ENCODE measurements at regions not wholly inside any gene's neighbourhood (a gene's known extent, or its start where the extent isn't known, plus 50 kb on each side); places are given as distances from the start of the nearest gene placed in this dataset.
A peak's percentile ranks its signal among the peaks of the same experiment; 100 is the strongest.
"Not testable (repeated sequence)": the region's sequence is repeated elsewhere in the genome, so short reads cannot be mapped to it uniquely, and the experiment has no call there.

GRCh38 chr10:125231813-125232475 is 71.6 kb upstream of the CTBP2 start:
- no peak for DNase-seq

GRCh38 chr10:125231116-125231812 is 70.9 kb upstream of the CTBP2 start:
- DNase-seq, result no peak

- DNase-seq, result no peak
Measured at GRCh38 chr10:125230251-125230650, 69.9 kb upstream of the CTBP2 start.

GRCh38 chr10:125228245-125228940 is 68.0 kb upstream of the CTBP2 start:
- DNase-seq, result not testable (repeated sequence)

GRCh38 chr10:125227546-125227945 is 67.2 kb upstream of the CTBP2 start:
- no peak for DNase-seq

- no peak for DNase-seq
Measured at GRCh38 chr10:125226823-125227222, 66.5 kb upstream of the CTBP2 start.

- no peak for DNase-seq
Measured at GRCh38 chr10:125226005-125226404, 65.6 kb upstream of the CTBP2 start.

- no peak for DNase-seq
Measured at GRCh38 chr10:125225051-125225450, 64.7 kb upstream of the CTBP2 start.

GRCh38 chr10:125222515-125223308 is 62.3 kb upstream of the CTBP2 start:
- DNase-seq, result no peak

GRCh38 chr10:125221716-125222115 is 61.4 kb upstream of the CTBP2 start:
- no peak for DNase-seq

GRCh38 chr10:125219776-125220175 is 59.4 kb upstream of the CTBP2 start:
- DNase-seq, result no peak

- DNase-seq, result no peak
Measured at GRCh38 chr10:125218967-125219366, 58.6 kb upstream of the CTBP2 start.

- no peak for DNase-seq
Measured at GRCh38 chr10:125217990-125218675, 57.8 kb upstream of the CTBP2 start.

- DNase-seq, result peak; percentile 13
Measured at GRCh38 chr10:125216861-125217260, 56.5 kb upstream of the CTBP2 start.

GRCh38 chr10:125216309-125216708 is 55.9 kb upstream of the CTBP2 start:
- DNase-seq, result no peak

- no peak for DNase-seq
Measured at GRCh38 chr10:125214283-125214570, 53.9 kb upstream of the CTBP2 start.

- DNase-seq, result no peak
Measured at GRCh38 chr10:125213541-125214282, 53.3 kb upstream of the CTBP2 start.

- no peak for DNase-seq
Measured at GRCh38 chr10:125212150-125212809, 51.9 kb upstream of the CTBP2 start.
